Loucy (cell line): ENCODE measurements at regions not wholly inside any gene's neighbourhood (a gene's known extent, or its start where the extent isn't known, plus 50 kb on each side); places are given as distances from the start of the nearest gene placed in this dataset.

Experiments
- H2AFZ ChIP-seq: fragments of 200-600 bp; sonication (generic); 2 replicates; pipeline ENCODE4 v1.6.0; 2016; ENCODE audit warnings: antibody characterized with exemption, mild to moderate bottlenecking, low read length, moderate library complexity
- H3F3A ChIP-seq: fragments of 200-600 bp; 2 replicates; pipeline ENCODE4 v1.6.0; 2016; ENCODE audit warnings: antibody characterized with exemption, low read depth, mild to moderate bottlenecking
- H3K27me3 ChIP-seq: fragments of 200-600 bp; sonication (generic); 2 replicates; pipeline ENCODE4 v1.6.1; 2014; ENCODE audit warnings: low read length, mild to moderate bottlenecking; ENCODE audit not compliant: insufficient read depth, poor library complexity, severe bottlenecking
- H3K36me3 ChIP-seq: fragments of 200-600 bp; sonication (generic); 2 replicates; pipeline ENCODE4 v1.6.1; 2016; ENCODE audit warnings: low read length; ENCODE audit not compliant: insufficient read depth
- H3K4me1 ChIP-seq: fragments of 200-600 bp; sonication (generic); 2 replicates; pipeline ENCODE4 v1.5.1; 2014; ENCODE audit warnings: low read length, mild to moderate bottlenecking; ENCODE audit not compliant: insufficient read depth, poor library complexity, severe bottlenecking
- H3K4me2 ChIP-seq: fragments of 200-600 bp; sonication (generic); 2 replicates; pipeline ENCODE4 v1.6.0; 2014; ENCODE audit warnings: antibody characterized with exemption, low read length, low read depth, mild to moderate bottlenecking; ENCODE audit not compliant: poor library complexity, severe bottlenecking
- H3K4me3 ChIP-seq: fragments of 200-600 bp; sonication (generic); 2 replicates; pipeline ENCODE4 v1.5.1; 2014; ENCODE audit warnings: low read length, mild to moderate bottlenecking, mixed read lengths; ENCODE audit not compliant: poor library complexity, severe bottlenecking
- H3K79me2 ChIP-seq: fragments of 200-600 bp; sonication (generic); 2 replicates; pipeline ENCODE4 v1.6.1; 2014; ENCODE audit warnings: low read length; ENCODE audit not compliant: insufficient read depth
- H3K9ac ChIP-seq: fragments of 200-600 bp; sonication (generic); 2 replicates; pipeline ENCODE4 v1.6.0; 2014; ENCODE audit warnings: mild to moderate bottlenecking, low read depth, low read length, moderate library complexity; ENCODE audit not compliant: poor library complexity, severe bottlenecking
- H3K9me2 ChIP-seq: fragments of 200-600 bp; sonication (generic); replicated peaks from 2 replicates; pipeline ENCODE4 v1.6.1; 2016; ENCODE audit warnings: low read depth, low read length, mixed read lengths
- H3K9me3 ChIP-seq: fragments of 200-600 bp; sonication (generic); 2 replicates; pipeline ENCODE4 v1.6.1; 2014; ENCODE audit warnings: mild to moderate bottlenecking, antibody characterized with exemption, low read length, low read depth; ENCODE audit not compliant: insufficient read depth
- H4K20me1 ChIP-seq: fragments of 200-600 bp; sonication (generic); 2 replicates; pipeline ENCODE4 v1.6.0; 2014; ENCODE audit warnings: antibody characterized with exemption, low read length, mild to moderate bottlenecking; ENCODE audit not compliant: insufficient read depth, poor library complexity, severe bottlenecking
- CTCF ChIP-seq: fragments of 200-600 bp; sonication (generic); conservative IDR thresholded peaks from 2 replicates; pipeline ENCODE4 v1.5.1; 2014; ENCODE audit warnings: mild to moderate bottlenecking, antibody characterized with exemption, low read length
- EZH2phosphoT487 ChIP-seq: fragments of 200-600 bp; IDR thresholded peaks from 2 replicates; pipeline ENCODE4 v1.6.1; 2018; ENCODE audit warnings: antibody characterized with exemption, mild to moderate bottlenecking, moderate library complexity, borderline replicate concordance

- Histone ChIP-seq H3K9me3 (no peaks in the 10 kb centered on the region), H3K9me2 (no peaks in the 10 kb centered on the region), H3K4me2 (no peak overlapping the region), H3F3A (no peaks in the 10 kb centered on the region), H3K36me3 (no peaks in the 10 kb centered on the region), H2AFZ (no peak overlapping the region; the same call in 1 of the 2 replicates), H4K20me1 (no peaks in the 10 kb centered on the region), H3K4me3 (no peak overlapping the region), H3K79me2 (no peaks in the 10 kb centered on the region), H3K9ac (no peak overlapping the region), H3K27me3 (no peaks in the 10 kb centered on the region), H3K4me1 (peaks cover 10% of the 10 kb centered on the region)
- TF ChIP-seq EZH2phosphoT487: no peak
- no peak for TF ChIP-seq CTCF
Measured at GRCh38 chr14:66140963-66141362, 345.2 kb upstream of the CCDC196 start.

GRCh38 chr14:66141733-66142132 lies 344.4 kb upstream of the CCDC196 start:
- H3K27me3 ChIP-seq: no peaks in the 10 kb centered on the region

GRCh38 chr14:66143387-66144112 lies 342.6 kb upstream of the CCDC196 start:
- no peak overlapping the region for H2AFZ ChIP-seq
- H3K9me3 ChIP-seq: no peaks in the 10 kb centered on the region
- H3K4me2 ChIP-seq: no peak overlapping the region
- H3F3A ChIP-seq: no peaks in the 10 kb centered on the region
- no peaks in the 10 kb centered on the region for H3K9me2 ChIP-seq
- TF ChIP-seq EZH2phosphoT487: no peak
- no peak for TF ChIP-seq CTCF
- no peak overlapping the region for H3K9ac ChIP-seq
- H4K20me1 ChIP-seq: no peaks in the 10 kb centered on the region
- H3K4me1 ChIP-seq: peaks cover 10% of the 10 kb centered on the region
- no peaks in the 10 kb centered on the region for H3K79me2 ChIP-seq
- H3K4me3 ChIP-seq: no peak overlapping the region
- no peaks in the 10 kb centered on the region for H3K27me3 ChIP-seq
- H3K36me3 ChIP-seq: no peaks in the 10 kb centered on the region

More at GRCh38 chr14:66141733-66142132, 344.4 kb upstream of the CCDC196 start:
- TF ChIP-seq CTCF: no peak
- TF ChIP-seq EZH2phosphoT487: no peak
- H3K36me3 ChIP-seq: no peaks in the 10 kb centered on the region
- H3K4me1 ChIP-seq: peaks cover 10% of the 10 kb centered on the region
- H3K4me3 ChIP-seq: no peak overlapping the region
- no peaks in the 10 kb centered on the region for H3F3A ChIP-seq
- no peaks in the 10 kb centered on the region for H4K20me1 ChIP-seq
- no peaks in the 10 kb centered on the region for H3K79me2 ChIP-seq
- H3K4me2 ChIP-seq: no peak overlapping the region
- no peak overlapping the region for H2AFZ ChIP-seq
- no peak overlapping the region for H3K9ac ChIP-seq
- no peaks in the 10 kb centered on the region for H3K9me3 ChIP-seq
- no peaks in the 10 kb centered on the region for H3K9me2 ChIP-seq
